ENCODE measurements at regions not wholly inside any gene's neighbourhood (a gene's known extent, or its start where the extent isn't known, plus 50 kb on each side); places are given as distances from the start of the nearest gene placed in this dataset.

DNA sequence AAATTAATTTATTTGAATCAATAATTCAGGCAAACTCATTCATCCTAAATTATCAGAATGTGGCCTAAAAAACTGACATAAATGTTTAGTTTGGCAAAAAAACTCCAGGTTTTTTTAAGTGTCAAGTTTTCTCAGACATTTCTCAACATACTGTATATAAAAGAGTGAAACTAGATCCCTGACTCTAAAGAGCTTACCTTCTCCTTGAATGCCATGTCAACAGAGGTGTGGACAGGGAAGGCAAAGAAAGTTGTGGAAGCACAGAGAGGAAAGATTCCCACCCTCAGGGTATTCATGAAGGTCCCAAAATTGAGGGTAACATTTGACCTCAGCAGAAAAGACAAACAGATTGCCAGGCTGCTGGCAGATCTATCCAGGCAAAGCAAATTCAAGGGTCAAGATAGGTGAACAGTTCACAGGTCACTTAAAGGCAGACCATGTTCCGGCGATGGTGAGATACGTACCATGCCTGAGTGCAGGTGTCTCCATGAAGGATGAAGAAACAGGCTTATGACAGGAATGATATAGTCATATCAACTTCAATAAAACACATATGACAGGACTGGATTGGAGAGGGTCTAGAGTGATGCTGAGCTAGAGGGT lies 1638.3 kb upstream of the ZEB2 start:
- no peak for DNase-seq

- no peak for DNase-seq
Measured at GRCh38 chr2:146147448-146148012, 1627.6 kb upstream of the ZEB2 start.

- DNase-seq = no peak
Measured at GRCh38 chr2:146143971-146144370, 1624.1 kb upstream of the ZEB2 start.

DNA sequence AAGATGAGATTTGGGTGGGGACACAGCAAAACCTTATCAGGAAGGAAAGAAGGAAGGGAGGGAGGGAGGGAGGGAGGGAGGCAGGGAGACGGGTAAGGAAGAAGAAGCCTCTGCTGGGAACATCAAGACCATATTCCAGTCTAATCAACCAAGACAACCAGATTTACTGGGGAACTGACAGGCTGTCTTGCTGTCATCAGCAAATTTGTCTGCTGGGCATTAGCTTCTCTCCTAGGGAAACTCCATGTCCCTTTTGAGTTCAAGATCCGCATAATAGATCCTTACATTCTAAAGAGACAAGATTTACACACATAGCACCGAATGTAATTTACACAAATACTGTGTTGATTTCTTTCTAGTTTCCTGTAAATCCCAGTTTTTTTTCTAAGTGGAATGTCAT lies 1618.9 kb upstream of the ZEB2 start:
- DNase-seq = no peak

- no peak for DNase-seq
Measured at GRCh38 chr2:146135245-146135644, 1615.3 kb upstream of the ZEB2 start.

DNA sequence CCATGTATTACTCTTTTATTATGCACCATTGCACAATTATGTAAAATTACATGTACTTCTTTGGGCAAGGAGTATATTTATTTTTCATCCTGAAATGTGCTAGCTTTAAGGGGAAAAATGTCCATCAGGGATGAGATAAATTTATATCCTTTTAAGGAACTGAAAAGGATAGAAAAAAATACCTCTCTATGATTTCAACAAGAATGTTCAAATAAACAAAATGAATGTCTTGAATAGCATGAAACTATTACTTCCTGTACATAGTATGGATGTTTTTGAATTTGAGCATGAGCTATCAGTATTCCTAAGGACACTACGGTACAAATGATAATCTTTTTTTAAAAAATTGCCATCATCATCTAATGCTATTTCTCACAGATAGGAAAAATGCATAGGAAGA lies 1611.9 kb upstream of the ZEB2 start:
- DNase-seq = no peak

GRCh38 chr2:146131048-146131447 lies 1611.1 kb upstream of the ZEB2 start:
- no peak for DNase-seq

DNA sequence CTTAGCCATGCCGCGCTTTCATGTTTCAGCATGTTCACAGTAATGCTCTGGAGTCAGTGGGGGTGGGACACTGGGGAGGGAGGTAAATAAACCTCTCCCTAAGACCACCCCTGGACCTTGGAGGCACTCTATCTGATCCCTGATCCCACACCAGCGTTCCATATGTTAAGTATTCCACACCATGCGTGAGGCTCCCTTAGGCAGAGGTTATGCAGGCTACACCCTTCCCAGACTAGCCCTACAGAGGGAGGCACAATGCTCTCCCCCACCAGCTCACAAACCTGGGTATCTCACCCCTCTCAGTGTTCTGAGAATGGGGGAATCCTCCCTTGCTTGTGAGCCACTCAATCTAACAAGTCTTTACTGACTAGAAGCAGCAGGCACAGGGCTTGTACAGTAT lies 1610.4 kb upstream of the ZEB2 start:
- no peak for DNase-seq

GRCh38 chr2:146129231-146129630 lies 1609.3 kb upstream of the ZEB2 start:
- no peak for DNase-seq

DNA sequence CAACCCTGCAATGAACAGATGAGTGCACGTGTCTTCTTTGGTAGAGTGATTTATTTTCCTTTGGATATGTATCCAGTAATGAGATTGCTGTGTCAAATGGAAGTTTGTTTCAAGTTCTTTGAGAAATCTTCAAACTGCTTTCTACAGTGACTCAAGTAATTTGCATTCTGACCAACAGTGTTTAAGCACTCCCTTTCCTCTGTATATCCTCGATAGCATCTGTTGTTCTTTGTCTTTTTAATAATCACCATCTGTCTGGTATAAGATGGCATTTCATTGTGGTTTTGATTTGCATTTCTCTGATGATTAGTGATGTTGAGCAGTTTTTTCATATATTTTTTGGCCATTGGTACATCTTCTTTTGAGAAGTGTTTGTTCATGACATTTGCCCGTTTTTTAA lies 1608.3 kb upstream of the ZEB2 start:
- no peak for DNase-seq

GRCh38 chr2:146125551-146125950 lies 1605.6 kb upstream of the ZEB2 start:
- DNase-seq = no peak

GRCh38 chr2:146124741-146125140 lies 1604.8 kb upstream of the ZEB2 start:
- peak; percentile 5 for DNase-seq

DNA sequence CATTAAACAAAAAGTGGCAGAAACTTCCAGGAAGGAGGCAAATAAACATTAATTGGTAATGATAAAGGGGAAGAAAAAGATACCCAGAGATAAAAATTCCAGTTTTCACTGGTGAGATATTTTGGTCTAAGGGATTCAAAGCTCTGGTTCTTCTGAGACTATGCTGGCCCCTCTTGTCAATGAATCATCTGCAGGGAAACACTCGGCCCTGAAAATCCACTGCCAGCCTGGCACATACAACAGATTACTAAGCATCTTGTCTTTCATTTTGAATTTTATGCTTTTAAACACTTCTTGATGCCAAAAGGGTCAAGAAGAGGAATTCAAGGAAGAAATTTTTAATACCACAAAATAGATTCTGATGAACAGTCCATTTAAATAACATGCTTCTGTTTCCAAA lies 1603.8 kb upstream of the ZEB2 start:
- DNase-seq = no peak

GRCh38 chr2:146123256-146123655 lies 1603.3 kb upstream of the ZEB2 start:
- no peak for DNase-seq

- DNase-seq = no peak
Measured at GRCh38 chr2:146119586-146119985, 1599.7 kb upstream of the ZEB2 start.

GRCh38 chr2:146108993-146109392 lies 1589.1 kb upstream of the ZEB2 start:
- DNase-seq = no peak

GRCh38 chr2:146094185-146094584 lies 1574.3 kb upstream of the ZEB2 start:
- DNase-seq = no peak

GRCh38 chr2:146081459-146081858 lies 1561.5 kb upstream of the ZEB2 start:
- no peak for DNase-seq

GRCh38 chr2:146080925-146081324 lies 1561.0 kb upstream of the ZEB2 start:
- DNase-seq = no peak

- no peak for DNase-seq
Measured at GRCh38 chr2:146079216-146079615, 1559.3 kb upstream of the ZEB2 start.

DNA sequence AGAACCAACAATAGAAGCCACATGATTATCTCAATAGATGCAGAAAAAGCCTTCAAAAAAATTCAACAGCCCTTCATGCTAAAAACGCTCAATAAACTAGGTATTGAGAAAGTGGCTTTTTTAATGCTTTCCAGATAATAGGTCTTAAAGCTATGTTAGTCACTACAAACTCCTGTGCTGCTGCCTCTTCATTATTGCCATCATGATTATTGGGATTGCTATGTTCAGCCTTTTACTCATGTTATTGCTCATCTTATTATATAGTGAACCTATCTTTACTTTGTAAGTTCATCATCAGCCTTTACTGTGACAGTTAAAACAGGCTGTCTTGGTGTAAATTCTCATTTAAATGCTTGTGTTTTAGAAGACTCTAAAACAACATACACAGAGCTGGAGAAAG lies 1557.2 kb upstream of the ZEB2 start:
- DNase-seq = no peak

- DNase-seq = no peak
Measured at GRCh38 chr2:146068051-146068450, 1548.1 kb upstream of the ZEB2 start.

GRCh38 chr2:146048141-146048540 lies 1528.2 kb upstream of the ZEB2 start:
- no peak for DNase-seq

GRCh38 chr2:146041274-146041910 lies 1521.5 kb upstream of the ZEB2 start:
- no peak for DNase-seq

DNA sequence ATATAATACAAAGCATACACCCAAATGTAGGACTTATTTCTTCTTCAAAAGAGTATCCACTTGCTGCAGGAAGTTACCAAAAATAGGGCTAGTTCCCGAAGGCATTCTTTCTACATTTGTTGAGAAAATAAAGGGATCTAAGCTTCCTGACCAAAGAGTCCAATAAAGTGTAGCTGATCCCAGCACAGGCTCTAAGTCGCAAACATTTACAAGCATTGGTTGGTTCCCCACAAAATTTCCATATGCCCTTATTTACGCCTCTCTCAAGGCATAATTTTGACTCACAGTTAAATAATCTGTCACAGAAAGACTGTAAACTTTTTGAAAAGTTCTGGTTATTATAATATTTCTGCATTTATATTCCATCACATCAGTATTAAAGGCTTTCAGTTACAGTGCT lies 1520.1 kb upstream of the ZEB2 start:
- DNase-seq = no peak
